Naive thymus-derived CD8-positive, alpha-beta T cell (primary cell): ENCODE measurements at regions not wholly inside any gene's neighbourhood (a gene's known extent, or its start where the extent isn't known, plus 50 kb on each side); places are given as distances from the start of the nearest gene placed in this dataset.

ENCODE experiments used
- ATAC-seq, 2 donors: fragments of 150-1000 bp; cut with Tn5 transposase in 1 of 2; sonication (Bioruptor Pico), chemical (Tn5 transposase) in 1 of 2; 1 replicate in 1 of 2; 2 replicates in 1 of 2; pipeline ENCODE4 v1.10.0; 2021; ENCODE audit warnings: mild to moderate bottlenecking in 2 of 2, moderate library complexity in 2 of 2
- POLR2A ChIA-PET: fragments of 350-600 bp; sonication (Branson Sonifier 250); formaldehyde crosslinking; loops from one replicate; lab custom pipeline; 2021; ENCODE audit warnings: antibody characterized with exemption; lab: Charles Lee
- DNase-seq, 10 donors: peaks; one replicate each; pipeline versions ENCODE4 v3.0.0 to v3.0.0-alpha.2; 2020 to 2022
- H3K27ac Mint-ChIP-seq, 10 donors: one replicate each; pipeline ENCODE4 v1.8.0; 2020 to 2022; ENCODE audit warnings: mild to moderate bottlenecking in 10 of 10, mixed read lengths in 10 of 10, moderate library complexity in 4 of 10, inconsistent platforms in 1 of 10
- H3K27me3 Mint-ChIP-seq, 5 donors: one replicate each; pipeline ENCODE4 v1.8.0; 2021 to 2022; ENCODE audit warnings: mixed read lengths in 5 of 5
- H3K36me3 Mint-ChIP-seq, 3 donors: one replicate each; pipeline ENCODE4 v1.8.0; 2020 to 2022; ENCODE audit warnings: mixed read lengths in 3 of 3, mild to moderate bottlenecking in 2 of 3, inconsistent platforms in 1 of 3
- H3K4me1 Mint-ChIP-seq, 4 donors: one replicate each; pipeline ENCODE4 v1.8.0; 2021 to 2022; ENCODE audit warnings: mixed read lengths in 4 of 4
- H3K4me3 Mint-ChIP-seq, 10 donors: one replicate each; pipeline ENCODE4 v1.8.0; 2020 to 2022; ENCODE audit warnings: mild to moderate bottlenecking in 10 of 10, mixed read lengths in 10 of 10, moderate library complexity in 6 of 10, inconsistent platforms in 1 of 10
- H3K9me3 Mint-ChIP-seq, 9 donors: one replicate each; pipeline ENCODE4 v1.8.0; 2020 to 2022; ENCODE audit warnings: mixed read lengths in 9 of 9, mild to moderate bottlenecking in 3 of 9, inconsistent platforms in 1 of 9, moderate library complexity in 1 of 9

GRCh38 chr11:110979696-110980095, 265.8 kb upstream of the POU2AF2 start:
- no peak for ATAC-seq
- peaks cover 0 to 15% (median 5%) of the 10 kb centered on the region in 9 donors for H3K9me3 Mint-ChIP-seq
- peaks cover 0 to 4% (median 0%) of the 10 kb centered on the region in 5 donors for H3K27me3 Mint-ChIP-seq
- peaks cover 0 to 6% (median 0%) of the 10 kb centered on the region in 3 donors for H3K36me3 Mint-ChIP-seq
- no peak overlapping the region for H3K27ac Mint-ChIP-seq
- no peak overlapping the region for H3K4me3 Mint-ChIP-seq
- DNase-seq = no peak
- POLR2A ChIA-PET = no interaction called here
- H3K4me1 Mint-ChIP-seq = no peaks in the 10 kb centered on the region

DNA sequence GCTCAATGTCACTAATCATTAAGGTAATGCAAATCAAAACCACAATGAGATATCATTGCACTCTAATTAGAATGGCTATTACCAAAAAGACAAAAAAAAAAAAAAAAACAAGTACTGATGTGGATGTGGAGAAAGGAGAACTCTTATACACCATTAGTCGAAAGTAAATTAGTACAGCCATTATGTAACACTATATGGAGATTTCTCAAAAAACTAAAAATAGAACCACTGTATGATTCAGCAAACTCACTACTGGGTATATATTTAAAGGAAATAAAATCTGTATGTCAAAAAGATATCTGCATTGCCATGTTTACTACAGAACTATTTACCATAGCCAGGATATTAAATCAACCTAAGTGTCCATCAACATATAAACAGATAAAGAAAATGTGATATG, 265.4 kb upstream of the ARHGAP20 start:
- peaks cover 0 to 15% (median 5%) of the 10 kb centered on the region in 9 donors for H3K9me3 Mint-ChIP-seq
- peaks cover 0 to 4% (median 0%) of the 10 kb centered on the region in 5 donors for H3K27me3 Mint-ChIP-seq
- POLR2A ChIA-PET = no interaction called here
- no peaks in the 10 kb centered on the region for H3K4me1 Mint-ChIP-seq
- H3K36me3 Mint-ChIP-seq = peaks cover 0 to 6% (median 0%) of the 10 kb centered on the region in 3 donors
- H3K4me3 Mint-ChIP-seq = no peak overlapping the region
- no peak for ATAC-seq
- no peak overlapping the region for H3K27ac Mint-ChIP-seq
- DNase-seq = no peak

- POLR2A ChIA-PET = no interaction called here
- H3K9me3 Mint-ChIP-seq = peaks cover 0 to 11% (median 5%) of the 10 kb centered on the region in 9 donors
- H3K4me3 Mint-ChIP-seq = no peak overlapping the region
- ATAC-seq = no peak
- peaks cover 0 to 5% (median 0%) of the 10 kb centered on the region in 3 donors for H3K36me3 Mint-ChIP-seq
- H3K4me1 Mint-ChIP-seq = no peaks in the 10 kb centered on the region
- H3K27me3 Mint-ChIP-seq = peaks cover 1 to 15% (median 4%) of the 10 kb centered on the region in 5 donors
- no peak overlapping the region for H3K27ac Mint-ChIP-seq
- no peak for DNase-seq
These were observed 262.5 kb upstream of the ARHGAP20 start for GRCh38 chr11:110974731-110975130.

GRCh38 chr11:110973401-110973980, 261.3 kb upstream of the ARHGAP20 start:
- POLR2A ChIA-PET = no interaction called here
- DNase-seq = no peak
- ATAC-seq = no peak
- Mint-ChIP-seq H3K36me3 (no peaks in the 10 kb centered on the region), H3K9me3 (peaks cover 0 to 4% (median 0%) of the 10 kb centered on the region in 9 donors), H3K4me1 (peaks cover 0 to 3% (median 0%) of the 10 kb centered on the region in 4 donors), H3K4me3 (no peak overlapping the region), H3K27me3 (peaks cover 2 to 26% (median 5%) of the 10 kb centered on the region in 5 donors), H3K27ac (no peak overlapping the region)

- no peak for DNase-seq
- Mint-ChIP-seq H3K4me3 (no peak overlapping the region), H3K4me1 (peaks cover 0 to 4% (median 0%) of the 10 kb centered on the region in 4 donors), H3K27me3 (peaks cover 2 to 26% (median 5%) of the 10 kb centered on the region in 5 donors), H3K9me3 (peaks cover 0 to 2% (median 0%) of the 10 kb centered on the region in 9 donors), H3K27ac (no peak overlapping the region), H3K36me3 (no peaks in the 10 kb centered on the region)
- ATAC-seq = no peak
- POLR2A ChIA-PET = no interaction called here
These were observed 260.4 kb upstream of the ARHGAP20 start for GRCh38 chr11:110972640-110973039.

GRCh38 chr11:110972106-110972505, 259.9 kb upstream of the ARHGAP20 start:
- ATAC-seq (no peak), DNase-seq (no peak)
- no peak overlapping the region for H3K4me3 Mint-ChIP-seq
- H3K27ac Mint-ChIP-seq = no peak overlapping the region
- H3K36me3 Mint-ChIP-seq = no peaks in the 10 kb centered on the region
- H3K27me3 Mint-ChIP-seq = peaks cover 2 to 26% (median 5%) of the 10 kb centered on the region in 5 donors
- POLR2A ChIA-PET = no interaction called here
- peaks cover 0 to 2% (median 0%) of the 10 kb centered on the region in 9 donors for H3K9me3 Mint-ChIP-seq
- peaks cover 0 to 4% (median 0%) of the 10 kb centered on the region in 4 donors for H3K4me1 Mint-ChIP-seq

GRCh38 chr11:110971140-110971539, 258.9 kb upstream of the ARHGAP20 start:
- ATAC-seq (no peak), DNase-seq (no peak)
- H3K4me3 Mint-ChIP-seq = no peak overlapping the region
- peaks cover 0 to 5% (median 0%) of the 10 kb centered on the region in 9 donors for H3K9me3 Mint-ChIP-seq
- peaks cover 2 to 26% (median 5%) of the 10 kb centered on the region in 5 donors for H3K27me3 Mint-ChIP-seq
- POLR2A ChIA-PET = no interaction called here
- H3K4me1 Mint-ChIP-seq = peaks cover 0 to 4% (median 0%) of the 10 kb centered on the region in 4 donors
- no peak overlapping the region for H3K27ac Mint-ChIP-seq
- no peaks in the 10 kb centered on the region for H3K36me3 Mint-ChIP-seq

DNA sequence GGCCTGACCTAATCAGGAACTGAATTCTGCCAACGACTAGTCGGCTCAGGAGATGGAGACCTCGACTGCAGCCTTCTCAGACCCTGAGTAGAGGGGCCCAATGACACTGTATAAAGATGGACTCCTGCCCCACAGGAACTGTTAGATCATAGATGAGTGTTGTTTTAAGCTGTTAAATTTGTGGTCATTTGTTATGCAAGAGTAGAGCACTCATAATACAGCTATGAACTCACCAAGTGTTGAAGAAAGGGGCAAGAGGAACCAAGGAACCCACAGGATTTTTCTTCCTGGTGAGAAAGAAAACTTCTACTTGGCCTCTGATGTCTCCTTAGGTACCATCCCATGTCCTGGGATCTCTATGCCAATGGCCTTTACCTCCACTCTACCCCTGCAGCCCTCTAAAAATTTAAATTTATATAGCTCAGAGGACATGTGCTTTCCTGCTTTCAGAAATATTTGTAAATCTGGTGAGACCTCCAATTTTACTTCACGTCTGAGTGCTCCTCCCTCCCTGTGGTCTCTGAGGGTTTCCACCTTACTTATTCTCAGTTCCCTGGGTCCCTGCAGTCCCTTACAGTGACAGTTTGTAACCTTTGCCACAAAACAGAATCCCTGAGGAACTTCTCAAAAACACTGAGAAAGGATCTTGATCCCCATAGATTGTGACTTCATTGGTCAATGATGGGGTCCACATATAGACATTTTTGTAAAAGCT, 256.3 kb upstream of the ARHGAP20 start:
- H3K4me1 Mint-ChIP-seq = peaks cover 0 to 4% (median 0%) of the 10 kb centered on the region in 4 donors
- peaks cover 0 to 5% (median 0%) of the 10 kb centered on the region in 9 donors for H3K9me3 Mint-ChIP-seq
- no peaks in the 10 kb centered on the region for H3K36me3 Mint-ChIP-seq
- H3K4me3 Mint-ChIP-seq = no peak overlapping the region
- ATAC-seq (no peak), DNase-seq (no peak)
- POLR2A ChIA-PET = no interaction called here
- H3K27me3 Mint-ChIP-seq = peaks cover 2 to 26% (median 5%) of the 10 kb centered on the region in 5 donors
- no peak overlapping the region for H3K27ac Mint-ChIP-seq

- peaks cover 0 to 5% (median 0%) of the 10 kb centered on the region in 9 donors for H3K9me3 Mint-ChIP-seq
- no peaks in the 10 kb centered on the region for H3K36me3 Mint-ChIP-seq
- ATAC-seq (no peak), DNase-seq (no peak)
- H3K27ac Mint-ChIP-seq = no peak overlapping the region
- POLR2A ChIA-PET = no interaction called here
- peaks cover 0 to 4% (median 0%) of the 10 kb centered on the region in 4 donors for H3K4me1 Mint-ChIP-seq
- H3K27me3 Mint-ChIP-seq = peaks cover 2 to 19% (median 9%) of the 10 kb centered on the region in 5 donors
- H3K4me3 Mint-ChIP-seq = no peak overlapping the region
These were observed 253.9 kb upstream of the ARHGAP20 start for GRCh38 chr11:110966131-110966530.

DNA sequence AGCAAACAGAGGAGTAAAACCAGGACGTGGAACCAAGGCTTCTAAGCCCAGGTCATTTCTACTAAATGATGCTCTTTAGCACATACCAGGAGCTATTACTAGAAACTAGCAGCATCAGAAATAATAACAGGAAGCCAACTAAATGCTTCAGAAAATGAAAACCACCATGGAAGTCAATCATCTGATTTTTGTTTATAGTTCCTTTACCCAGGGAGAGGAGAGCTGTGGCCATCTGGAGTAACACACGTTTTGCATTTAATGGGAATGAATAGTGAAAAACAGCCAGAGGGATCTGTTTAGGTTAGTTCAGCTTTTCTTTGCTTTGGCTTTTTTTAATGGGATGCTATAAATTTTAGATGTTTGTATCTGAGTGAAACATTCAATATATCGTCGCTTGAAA, 250.7 kb upstream of the ARHGAP20 start:
- Mint-ChIP-seq H3K4me1 (no peaks in the 10 kb centered on the region), H3K36me3 (no peaks in the 10 kb centered on the region), H3K27me3 (peaks cover 0 to 11% (median 4%) of the 10 kb centered on the region in 5 donors), H3K4me3 (no peak overlapping the region), H3K9me3 (peaks cover 0 to 5% (median 0%) of the 10 kb centered on the region in 9 donors), H3K27ac (no peak overlapping the region)
- ATAC-seq = no peak
- POLR2A ChIA-PET = no interaction called here
- DNase-seq = no peak

GRCh38 chr11:110960167-110960566, 247.9 kb upstream of the ARHGAP20 start:
- POLR2A ChIA-PET = no interaction called here
- no peak overlapping the region for H3K27ac Mint-ChIP-seq
- ATAC-seq (no peak), DNase-seq (no peak)
- no peak overlapping the region for H3K4me3 Mint-ChIP-seq
- no peaks in the 10 kb centered on the region for H3K36me3 Mint-ChIP-seq
- H3K4me1 Mint-ChIP-seq = no peaks in the 10 kb centered on the region
- no peaks in the 10 kb centered on the region for H3K9me3 Mint-ChIP-seq
- H3K27me3 Mint-ChIP-seq = peaks cover 0 to 9% (median 7%) of the 10 kb centered on the region in 5 donors

- POLR2A ChIA-PET = no interaction called here
- H3K27ac Mint-ChIP-seq = no peak overlapping the region
- peaks cover 0 to 9% (median 7%) of the 10 kb centered on the region in 5 donors for H3K27me3 Mint-ChIP-seq
- H3K36me3 Mint-ChIP-seq = no peaks in the 10 kb centered on the region
- H3K4me3 Mint-ChIP-seq = no peak overlapping the region
- no peak for DNase-seq
- H3K4me1 Mint-ChIP-seq = no peaks in the 10 kb centered on the region
- H3K9me3 Mint-ChIP-seq = no peaks in the 10 kb centered on the region
- ATAC-seq = no peak
These were observed 246.0 kb upstream of the ARHGAP20 start for GRCh38 chr11:110958216-110958615.

GRCh38 chr11:110955776-110956175, 243.5 kb upstream of the ARHGAP20 start:
- POLR2A ChIA-PET = no interaction called here
- H3K27me3 Mint-ChIP-seq = peaks cover 0 to 9% (median 2%) of the 10 kb centered on the region in 5 donors
- DNase-seq (no peak), ATAC-seq (no peak)
- H3K4me3 Mint-ChIP-seq = no peak overlapping the region
- no peaks in the 10 kb centered on the region for H3K36me3 Mint-ChIP-seq
- no peak overlapping the region for H3K27ac Mint-ChIP-seq
- no peaks in the 10 kb centered on the region for H3K9me3 Mint-ChIP-seq
- H3K4me1 Mint-ChIP-seq = no peaks in the 10 kb centered on the region
